ENCODE measurements at regions not wholly inside any gene's neighbourhood (a gene's known extent, or its start where the extent isn't known, plus 50 kb on each side); places are given as distances from the start of the nearest gene placed in this dataset.
"Not testable (repeated sequence)": the region's sequence is repeated elsewhere in the genome, so short reads cannot be mapped to it uniquely, and the experiment has no call there.

- DNase-seq (ENCODE audit: low spot score): no peak
Measured at GRCh38 chr9:22170556-22170955, 161.5 kb upstream of the CDKN2B start.

- no peak for DNase-seq (ENCODE audit: low spot score)
Measured at GRCh38 chr9:22170990-22171670, 162.0 kb upstream of the CDKN2B start.

DNA sequence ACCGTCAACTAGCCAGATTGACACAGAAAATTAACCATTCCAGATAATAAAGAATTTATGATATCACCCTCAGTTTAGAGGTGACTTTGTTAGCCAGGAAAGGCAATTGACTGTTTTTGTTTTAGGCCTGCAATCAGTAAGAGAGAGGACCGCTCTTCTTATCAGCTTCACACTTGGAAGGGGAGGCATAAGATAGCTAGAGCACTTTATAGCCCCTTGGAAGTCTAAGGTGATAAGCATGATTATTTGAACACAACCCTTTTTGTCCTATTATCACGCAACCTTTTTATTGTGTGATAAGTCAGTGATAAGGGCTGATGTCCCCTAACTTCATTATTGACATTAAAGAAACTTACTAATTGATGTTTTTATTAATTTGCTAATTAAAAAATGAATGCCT, 162.6 kb upstream of the CDKN2B start:
- no peak for DNase-seq (ENCODE audit: low spot score)

DNA sequence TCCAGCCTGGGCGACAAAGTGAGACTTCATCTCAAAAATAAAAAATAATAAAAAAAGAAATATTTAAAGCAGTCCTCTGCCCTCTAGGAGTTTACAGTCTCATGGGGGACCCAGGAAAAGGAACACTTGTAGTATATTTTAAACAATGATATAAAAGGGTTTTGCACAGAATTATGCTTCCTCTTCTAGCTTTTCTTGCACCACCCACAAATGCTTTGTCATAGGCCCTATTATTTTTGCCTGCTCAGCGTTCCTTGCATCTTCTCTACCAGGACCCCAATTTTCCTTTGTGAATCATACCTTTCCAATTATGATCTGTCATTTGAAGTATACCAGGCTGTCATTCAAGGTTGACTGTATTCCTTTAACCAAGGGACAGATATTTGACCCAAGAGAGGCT, 164.8 kb upstream of the CDKN2B start:
- DNase-seq (ENCODE audit: low spot score): no peak

DNA sequence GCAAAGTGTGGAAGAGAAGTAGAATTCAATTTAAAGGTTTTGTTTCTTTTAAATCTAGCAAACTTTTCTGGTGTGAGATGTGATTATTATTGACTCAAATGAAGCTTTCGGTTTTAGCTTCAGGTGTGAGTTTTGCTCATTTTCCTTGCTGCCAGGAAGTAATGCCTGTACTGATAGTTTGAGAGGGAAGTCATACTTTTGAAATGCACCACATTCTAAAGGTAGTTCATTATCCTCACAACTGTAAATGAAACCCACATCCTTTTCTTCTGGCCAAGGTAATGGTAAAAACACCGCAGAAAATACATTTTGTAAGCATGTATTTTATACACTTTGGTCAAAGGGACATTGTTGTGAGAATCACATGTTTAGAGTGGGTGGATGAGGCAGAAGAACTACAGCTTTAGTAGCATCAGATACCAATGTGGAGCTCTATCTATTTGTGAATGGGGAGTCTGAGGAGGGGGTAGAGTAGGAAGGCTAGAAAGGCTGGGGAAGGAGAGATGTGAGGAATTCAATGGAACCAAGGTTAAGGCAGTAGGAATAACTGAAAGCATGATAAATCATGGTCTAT, 167.0 kb upstream of the CDKN2B start:
- no peak for DNase-seq (ENCODE audit: low spot score)

DNA sequence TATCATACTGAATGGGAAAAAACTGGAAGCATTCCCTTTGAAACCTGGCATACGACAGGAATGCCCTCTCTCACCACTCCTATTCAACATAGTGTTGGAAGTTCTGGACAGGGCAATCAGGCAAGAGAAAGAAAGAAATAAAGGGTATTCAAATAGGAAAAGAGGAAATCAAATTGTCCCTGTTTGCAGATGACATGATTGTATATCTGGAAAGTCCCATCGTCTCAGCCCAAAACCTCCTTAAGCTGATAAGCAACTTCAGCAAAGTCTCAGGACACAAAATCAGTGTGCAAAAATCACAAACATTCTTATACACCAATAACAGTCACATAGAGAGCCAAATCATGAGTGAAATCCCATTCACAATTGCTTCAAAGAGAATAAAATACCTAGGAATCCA, 171.9 kb upstream of the CDKN2B start:
- not testable (repeated sequence) for DNase-seq (ENCODE audit: low spot score)

DNA sequence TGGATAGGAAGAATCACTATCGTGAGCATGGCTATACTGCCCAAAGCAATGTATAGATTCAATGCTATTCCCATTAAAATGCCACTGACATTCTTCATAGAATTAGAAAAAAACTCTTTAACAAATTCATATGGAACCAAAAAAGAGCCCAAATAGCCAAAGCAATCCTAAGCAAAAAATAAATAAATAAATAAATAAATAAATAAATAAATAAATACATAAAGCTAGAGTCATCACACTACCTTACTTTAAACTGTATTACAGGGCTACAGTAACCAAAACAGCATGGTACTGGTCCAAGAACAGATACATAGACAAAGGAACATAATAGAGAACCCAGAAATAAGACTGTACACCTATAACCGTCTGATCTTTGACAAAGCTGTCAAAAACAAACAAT, 180.4 kb upstream of the CDKN2B start:
- DNase-seq (ENCODE audit: low spot score): no peak

DNA sequence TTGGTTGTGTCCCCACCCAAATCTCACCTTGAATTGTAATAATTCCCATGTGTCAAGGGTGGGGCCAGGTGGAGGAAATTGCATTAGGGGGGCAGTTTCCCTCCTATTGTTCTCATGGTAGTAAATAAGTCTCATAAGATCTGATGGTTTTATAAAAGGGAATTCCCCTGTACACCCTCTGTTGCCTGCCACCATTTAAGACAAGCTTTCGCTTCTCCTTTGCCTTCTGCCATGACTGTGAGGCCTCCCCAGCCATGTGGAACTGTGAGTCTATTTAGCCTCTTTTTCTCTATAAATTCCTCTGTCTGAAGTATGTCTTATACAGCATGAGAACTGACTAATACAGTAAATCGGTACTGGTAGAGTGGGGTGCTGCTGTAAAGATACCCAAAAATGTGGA, 187.9 kb upstream of the CDKN2B start:
- DNase-seq (ENCODE audit: low spot score): not testable (repeated sequence)

- DNase-seq (ENCODE audit: low spot score): no peak
Measured at GRCh38 chr9:22198681-22199080, 189.6 kb upstream of the CDKN2B start.

GRCh38 chr9:22201256-22201655, 192.2 kb upstream of the CDKN2B start:
- no peak for DNase-seq (ENCODE audit: low spot score)

- DNase-seq (ENCODE audit: low spot score): no peak
Measured at GRCh38 chr9:22203371-22204138, 194.4 kb upstream of the CDKN2B start.

DNA sequence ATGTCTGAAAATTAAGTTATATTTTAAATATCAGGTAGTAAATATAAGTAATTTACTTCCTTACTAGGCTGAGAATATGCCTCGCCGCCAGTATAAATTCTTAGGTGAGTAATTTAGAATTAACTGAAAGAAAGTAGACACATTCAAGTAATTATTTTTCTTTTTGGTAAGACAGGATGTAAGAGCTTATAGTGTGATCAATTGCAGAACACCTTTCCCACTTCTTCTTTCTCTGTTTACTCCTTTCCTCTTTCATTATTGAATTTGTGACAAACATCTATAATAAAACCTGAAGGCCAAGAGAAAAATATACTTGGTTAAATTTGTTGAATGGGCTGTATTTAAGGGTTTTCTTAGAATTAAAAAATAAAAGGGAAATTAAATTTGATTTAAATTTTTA, 195.1 kb upstream of the CDKN2B start:
- no peak for DNase-seq (ENCODE audit: low spot score)

DNA sequence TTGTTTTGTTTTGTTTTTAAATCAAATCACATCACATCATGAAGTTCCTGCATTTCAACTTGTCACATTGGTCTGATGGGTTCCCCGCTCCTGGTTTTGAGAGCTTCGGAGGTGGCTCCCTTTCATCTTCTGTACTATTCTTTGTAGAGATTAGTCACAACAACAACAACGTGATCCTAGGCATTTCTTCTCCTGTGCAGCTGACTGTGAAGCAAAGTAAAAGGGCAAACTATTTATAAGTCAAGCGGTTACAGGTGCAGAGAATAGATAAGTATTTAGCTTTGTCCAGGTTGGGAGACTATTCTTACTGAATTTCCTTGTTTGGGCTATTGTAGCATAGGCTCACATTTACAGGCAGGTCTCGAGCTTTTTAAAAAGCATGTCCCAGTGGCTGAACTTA, 197.7 kb upstream of the CDKN2B start:
- no peak for DNase-seq (ENCODE audit: low spot score)

DNA sequence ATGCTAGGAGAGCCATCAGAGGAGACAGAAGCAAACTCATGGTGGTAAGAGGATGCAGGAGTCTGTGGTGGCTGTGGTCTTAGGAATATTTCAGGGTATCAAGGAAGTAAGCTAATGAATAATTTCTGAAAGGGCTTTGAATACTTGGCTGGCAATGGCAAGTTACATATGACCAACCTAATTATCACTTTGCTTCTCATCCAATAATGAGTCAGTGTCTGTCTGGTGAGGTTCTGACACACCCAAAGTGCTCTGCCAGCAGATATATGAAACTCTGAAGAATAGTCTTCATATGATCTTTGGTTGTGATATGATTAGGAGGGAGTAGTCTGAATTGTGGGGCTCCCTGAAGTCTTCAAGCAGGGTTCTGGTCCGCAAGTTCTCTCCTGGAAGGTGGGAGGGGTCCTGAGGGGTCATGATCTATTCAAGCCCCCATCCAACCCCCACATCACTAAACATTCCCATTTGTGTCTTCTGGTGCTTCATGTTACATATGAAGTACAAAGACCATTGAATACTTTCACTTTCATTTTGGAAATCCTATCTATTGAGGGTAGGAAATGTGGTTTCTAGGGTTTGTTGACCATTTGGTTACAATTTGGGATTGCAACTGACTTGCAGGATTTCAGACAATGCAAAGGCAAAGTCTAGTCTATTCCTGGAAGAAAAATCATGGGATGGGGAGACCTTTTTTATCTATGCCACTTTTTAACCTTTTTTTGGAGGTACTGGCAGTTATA, 199.9 kb upstream of the CDKN2B start:
- DNase-seq (ENCODE audit: low spot score): no peak

GRCh38 chr9:22210262-22210661, 201.2 kb upstream of the CDKN2B start:
- DNase-seq (ENCODE audit: low spot score): no peak

GRCh38 chr9:22210936-22211335, 201.8 kb upstream of the CDKN2B start:
- DNase-seq (ENCODE audit: low spot score): no peak

- DNase-seq (ENCODE audit: low spot score): no peak
Measured at GRCh38 chr9:22211588-22212360, 202.7 kb upstream of the CDKN2B start.

DNA sequence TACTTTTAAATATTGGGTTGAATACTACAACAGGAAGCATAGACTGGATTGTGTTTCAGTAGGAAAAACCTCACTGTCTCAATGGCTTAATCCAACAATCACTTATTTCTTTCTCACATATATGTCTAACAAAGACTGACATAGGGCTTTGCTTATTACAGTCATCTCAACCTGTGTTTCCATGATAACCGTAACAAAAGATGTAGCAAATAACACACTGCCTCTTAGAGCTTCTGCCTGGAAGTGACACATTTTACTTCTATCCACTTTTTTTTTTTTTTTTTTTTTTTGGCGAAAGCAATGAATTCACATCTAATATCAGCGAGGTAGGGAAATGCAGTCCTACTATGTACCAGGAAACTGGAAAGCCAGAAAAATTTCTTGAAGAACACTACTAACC, 204.9 kb upstream of the CDKN2B start:
- DNase-seq (ENCODE audit: low spot score): no peak

DNA sequence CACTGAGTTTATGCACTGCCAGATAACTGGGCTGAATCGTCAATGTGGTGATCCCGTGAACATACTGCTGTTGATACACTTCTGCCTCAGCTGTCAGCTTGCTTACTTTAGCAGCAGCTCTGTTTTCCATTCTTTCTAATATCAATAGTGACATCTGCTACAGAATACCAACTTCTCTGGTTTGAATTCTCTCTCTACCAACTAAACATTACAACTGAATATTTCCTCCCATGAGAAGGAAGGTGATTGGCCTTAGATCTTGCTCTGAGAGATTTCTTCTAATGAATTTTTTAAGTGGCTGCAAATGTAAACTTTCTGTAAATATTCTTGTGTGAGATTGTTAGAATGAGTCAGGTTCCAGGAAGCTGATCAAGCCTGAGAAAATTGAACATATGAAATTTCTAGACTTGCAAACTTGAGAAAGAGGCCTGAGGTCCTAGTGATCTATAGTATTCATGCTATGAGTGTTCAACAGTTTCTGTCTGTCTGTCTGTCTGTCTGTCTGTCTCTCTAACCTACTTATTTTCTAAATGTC, 205.5 kb upstream of the CDKN2B start:
- no peak for DNase-seq (ENCODE audit: low spot score)

DNA sequence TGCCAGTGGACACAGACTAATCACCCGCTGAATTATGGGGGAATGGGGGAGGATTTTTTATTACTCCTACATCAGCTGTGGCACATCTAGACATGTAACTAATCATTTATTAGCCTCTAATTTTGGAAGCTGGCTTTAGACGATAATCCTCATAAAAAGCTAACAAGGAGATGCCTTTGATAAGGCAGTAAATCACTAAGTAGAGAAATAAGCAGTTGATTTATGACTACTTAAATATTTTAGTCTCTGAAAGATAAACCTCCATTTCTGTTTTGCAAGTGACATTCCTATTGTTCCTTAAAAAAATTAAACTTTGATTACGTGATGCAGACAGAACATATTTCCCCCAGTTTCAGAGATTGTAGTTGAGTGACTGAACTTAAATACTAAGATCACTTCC, 206.4 kb upstream of the CDKN2B start:
- DNase-seq (ENCODE audit: low spot score): no peak

GRCh38 chr9:22216730-22217172, 207.6 kb upstream of the CDKN2B start:
- no peak for DNase-seq (ENCODE audit: low spot score)

Measured in SK-N-DZ (cell line).